WTC11 (cell line): ENCODE measurements at regions not wholly inside any gene's neighbourhood (a gene's known extent, or its start where the extent isn't known, plus 50 kb on each side); places are given as distances from the start of the nearest gene placed in this dataset.

Source experiments
- ATAC-seq: fragments of 200-7000 bp; cut with Tn5 transposase; 2 replicates; pipeline ENCODE4 v1.10.0; 2021; ENCODE audit warnings: mild to moderate bottlenecking, moderate library complexity
- CTCF ChIA-PET: fragments of 300-600 bp; sonication (Branson Sonifier 250); formaldehyde crosslinking; loops from one replicate; lab custom pipeline; 2021; ENCODE audit warnings: antibody characterized with exemption; lab: Charles Lee
- POLR2A ChIA-PET: fragments of 350-600 bp; sonication (Branson Sonifier 250); formaldehyde crosslinking; loops from one replicate; lab custom pipeline; 2021; ENCODE audit warnings: antibody characterized with exemption; lab: Charles Lee
- DNase-seq: peaks from one replicate; pipeline ENCODE4 v3.0.0; 2021; ENCODE audit warnings: low spot score
- H3K27ac Mint-ChIP-seq: 2 replicates; pipeline ENCODE4 v1.8.0; 2021; ENCODE audit warnings: mixed read lengths
- H3K27me3 Mint-ChIP-seq: 2 replicates; pipeline ENCODE4 v1.8.0; 2021; ENCODE audit warnings: low read depth, mild to moderate bottlenecking, moderate library complexity, mixed read lengths
- H3K36me3 Mint-ChIP-seq: 2 replicates; pipeline ENCODE4 v1.8.0; 2021; ENCODE audit warnings: mixed read lengths
- H3K4me1 Mint-ChIP-seq: 2 replicates; pipeline ENCODE4 v1.8.0; 2022; ENCODE audit warnings: mixed read lengths
- H3K4me3 Mint-ChIP-seq: 2 replicates; pipeline ENCODE4 v1.8.0; 2021; ENCODE audit warnings: mild to moderate bottlenecking, moderate library complexity, mixed read lengths
- H3K9me3 Mint-ChIP-seq: 2 replicates; pipeline ENCODE4 v1.8.0; 2021; ENCODE audit warnings: mixed read lengths
- E2F1 ChIP-seq: sonication (generic); formaldehyde crosslinking; IDR thresholded peaks from 2 replicates; pipeline ENCODE4 v1.8.0; 2022; ENCODE audit warnings: mild to moderate bottlenecking, missing genetic modification reagents
- ELF4 ChIP-seq: sonication (generic); formaldehyde crosslinking; IDR thresholded peaks from 2 replicates; pipeline ENCODE4 v1.8.1; 2022; ENCODE audit warnings: low read depth, mild to moderate bottlenecking, moderate library complexity, missing genetic modification reagents
- ERG ChIP-seq: fragments of 250-450 bp; sonication (Bioruptor Pico); IDR thresholded peaks from 2 replicates; pipeline ENCODE4 v1.8.0; 2021; ENCODE audit warnings: mild to moderate bottlenecking
- ESRRA ChIP-seq: sonication (generic); formaldehyde crosslinking; IDR thresholded peaks from 2 replicates; pipeline ENCODE4 v1.8.1; 2022; ENCODE audit warnings: mild to moderate bottlenecking, missing genetic modification reagents, borderline replicate concordance
- FOXJ3 ChIP-seq: sonication (generic); formaldehyde crosslinking; IDR thresholded peaks from 2 replicates; pipeline ENCODE4 v1.9.0; 2021; ENCODE audit warnings: missing genetic modification reagents, mild to moderate bottlenecking, borderline replicate concordance
- IRF2 ChIP-seq: sonication (generic); formaldehyde crosslinking; IDR thresholded peaks from 2 replicates; pipeline ENCODE4 v1.8.0; 2022; ENCODE audit warnings: low read depth, missing genetic modification reagents, borderline replicate concordance
- JAZF1 ChIP-seq: fragments of 250-450 bp; sonication (Bioruptor Pico); IDR thresholded peaks from 2 replicates; pipeline ENCODE4 v1.9.0; 2021; ENCODE audit warnings: moderate library complexity, mild to moderate bottlenecking, inconsistent platforms
- NFYB ChIP-seq: sonication (generic); formaldehyde crosslinking; conservative IDR thresholded peaks from 2 replicates; pipeline ENCODE4 v1.8.0; 2022; ENCODE audit warnings: low read depth, missing genetic modification reagents
- RELA ChIP-seq: sonication (generic); formaldehyde crosslinking; IDR thresholded peaks from 2 replicates; pipeline ENCODE4 v1.8.1; 2022; ENCODE audit warnings: missing genetic modification reagents, mild to moderate bottlenecking, borderline replicate concordance
- TEAD4 ChIP-seq: sonication (generic); formaldehyde crosslinking; IDR thresholded peaks from 2 replicates; pipeline ENCODE4 v1.8.0; 2022; ENCODE audit warnings: mild to moderate bottlenecking, missing genetic modification reagents
- TP53 ChIP-seq: sonication (generic); formaldehyde crosslinking; IDR thresholded peaks from 2 replicates; pipeline ENCODE4 v1.8.1; 2023; ENCODE audit warnings: mild to moderate bottlenecking, missing genetic modification reagents
- USF1 ChIP-seq: sonication (generic); formaldehyde crosslinking; IDR thresholded peaks from 2 replicates; pipeline ENCODE4 v1.8.0; 2022; ENCODE audit warnings: mild to moderate bottlenecking, missing genetic modification reagents
- ZNF281 ChIP-seq: sonication (generic); formaldehyde crosslinking; IDR thresholded peaks from 2 replicates; pipeline ENCODE4 v1.8.0; 2023; ENCODE audit warnings: mild to moderate bottlenecking, missing genetic modification reagents
- ZNF396 ChIP-seq: fragments of 250-450 bp; sonication (Bioruptor Pico); IDR thresholded peaks from 2 replicates; pipeline ENCODE4 v1.8.0; 2021; ENCODE audit warnings: mild to moderate bottlenecking, moderate library complexity, borderline replicate concordance
- ZNF423 ChIP-seq: fragments of 250-450 bp; sonication (Bioruptor Pico); IDR thresholded peaks from 2 replicates; pipeline ENCODE4 v2.1.2; 2022; ENCODE audit warnings: mild to moderate bottlenecking, moderate library complexity
- TF ChIP-seq, protein P1 (sequence below): fragments of 200-600 bp; IDR thresholded peaks from 2 replicates; pipeline ENCODE4 v1.8.0; 2022; ENCODE audit warnings: antibody characterized with exemption
- TF ChIP-seq, protein P2 (sequence below): sonication (generic); formaldehyde crosslinking; IDR thresholded peaks from 2 replicates; pipeline ENCODE4 v1.8.1; 2023; ENCODE audit warnings: mild to moderate bottlenecking, missing genetic modification reagents, moderate library complexity
- TF ChIP-seq, protein P3 (sequence below): sonication (generic); formaldehyde crosslinking; conservative IDR thresholded peaks from 2 replicates; pipeline ENCODE4 v1.8.1; 2022; ENCODE audit warnings: mild to moderate bottlenecking, missing genetic modification reagents
- TF ChIP-seq, protein P4 (sequence below): sonication (generic); formaldehyde crosslinking; IDR thresholded peaks from 2 replicates; pipeline ENCODE4 v1.8.0; 2022; ENCODE audit warnings: mild to moderate bottlenecking, missing genetic modification reagents

- TF ChIP-seq ZNF281 (CRISPR knock-in tag) (no peak), NFYB (CRISPR knock-in tag) (no peak), RELA (CRISPR knock-in tag) (no peak)
- TF ChIP-seq, protein P1, sequence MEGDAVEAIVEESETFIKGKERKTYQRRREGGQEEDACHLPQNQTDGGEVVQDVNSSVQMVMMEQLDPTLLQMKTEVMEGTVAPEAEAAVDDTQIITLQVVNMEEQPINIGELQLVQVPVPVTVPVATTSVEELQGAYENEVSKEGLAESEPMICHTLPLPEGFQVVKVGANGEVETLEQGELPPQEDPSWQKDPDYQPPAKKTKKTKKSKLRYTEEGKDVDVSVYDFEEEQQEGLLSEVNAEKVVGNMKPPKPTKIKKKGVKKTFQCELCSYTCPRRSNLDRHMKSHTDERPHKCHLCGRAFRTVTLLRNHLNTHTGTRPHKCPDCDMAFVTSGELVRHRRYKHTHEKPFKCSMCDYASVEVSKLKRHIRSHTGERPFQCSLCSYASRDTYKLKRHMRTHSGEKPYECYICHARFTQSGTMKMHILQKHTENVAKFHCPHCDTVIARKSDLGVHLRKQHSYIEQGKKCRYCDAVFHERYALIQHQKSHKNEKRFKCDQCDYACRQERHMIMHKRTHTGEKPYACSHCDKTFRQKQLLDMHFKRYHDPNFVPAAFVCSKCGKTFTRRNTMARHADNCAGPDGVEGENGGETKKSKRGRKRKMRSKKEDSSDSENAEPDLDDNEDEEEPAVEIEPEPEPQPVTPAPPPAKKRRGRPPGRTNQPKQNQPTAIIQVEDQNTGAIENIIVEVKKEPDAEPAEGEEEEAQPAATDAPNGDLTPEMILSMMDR: no peak
- TF ChIP-seq, protein P2, sequence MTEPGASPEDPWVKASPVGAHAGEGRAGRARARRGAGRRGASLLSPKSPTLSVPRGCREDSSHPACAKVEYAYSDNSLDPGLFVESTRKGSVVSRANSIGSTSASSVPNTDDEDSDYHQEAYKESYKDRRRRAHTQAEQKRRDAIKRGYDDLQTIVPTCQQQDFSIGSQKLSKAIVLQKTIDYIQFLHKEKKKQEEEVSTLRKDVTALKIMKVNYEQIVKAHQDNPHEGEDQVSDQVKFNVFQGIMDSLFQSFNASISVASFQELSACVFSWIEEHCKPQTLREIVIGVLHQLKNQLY: no peak
- TF ChIP-seq, all 79 proteins: peak for 0
Observed at GRCh38 chr1:8249838-8250237, 68.1 kb upstream of the SLC45A1 start (continued).

GRCh38 chr1:8247811-8248436 lies 70.0 kb upstream of the SLC45A1 start:
- TF ChIP-seq FOXJ3 (no peak), TEAD4 (CRISPR knock-in tag) (no peak), E2F1 (no peak), JAZF1 (no peak), ESRRA (CRISPR knock-in tag) (no peak), TP53 (CRISPR knock-in tag) (no peak), ERG (CRISPR knock-in tag) (no peak)
- Mint-ChIP-seq H3K4me3 (no peak overlapping the region), H3K9me3 (no peaks in the 10 kb centered on the region), H3K4me1 (peaks cover 12% of the 10 kb centered on the region), H3K36me3 (no peaks in the 10 kb centered on the region), H3K27me3 (no peaks in the 10 kb centered on the region), H3K27ac (no peak overlapping the region)
- no peak for ATAC-seq
- POLR2A ChIA-PET: interaction anchor here (0.7 kb wide), 1 partner anchor 196 kb away, joined by 3 read pairs; no protein-coding TSS in a partner anchor
- CTCF ChIA-PET: interaction anchor here (0.6 to 1.1 kb wide), 6 partner anchors 101 to 757 kb away, joined by 3 to 4 read pairs (median 3); no protein-coding TSS in a partner anchor
- DNase-seq: no peak

DNA sequence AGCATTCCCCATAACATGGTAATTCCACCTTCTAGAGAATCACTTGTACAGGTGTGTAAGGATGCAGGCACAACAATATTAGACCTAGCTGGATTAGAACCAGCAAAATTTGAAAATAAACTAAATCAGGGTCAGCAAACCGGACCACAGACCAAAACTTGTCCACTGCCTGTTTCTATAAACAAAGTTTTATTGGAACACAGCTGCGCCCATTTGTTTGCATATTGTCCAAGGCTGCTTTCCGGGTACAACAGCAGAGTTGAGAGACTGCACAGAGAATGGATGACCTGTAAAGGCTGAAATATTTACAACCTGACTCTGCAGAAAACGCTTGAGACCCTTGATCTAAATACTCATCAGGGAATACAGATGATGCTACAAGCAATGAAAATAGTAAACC lies 73.6 kb upstream of the SLC45A1 start:
- DNase-seq (no peak), ATAC-seq (no peak)
- H3K9me3 Mint-ChIP-seq: no peaks in the 10 kb centered on the region
- H3K4me1 Mint-ChIP-seq: peaks cover 9% of the 10 kb centered on the region
- no peak overlapping the region for H3K4me3 Mint-ChIP-seq
- ChIA-PET POLR2A (no interaction called here), CTCF (no interaction called here)
- no peaks in the 10 kb centered on the region for H3K27me3 Mint-ChIP-seq
- H3K36me3 Mint-ChIP-seq: no peaks in the 10 kb centered on the region
- no peak overlapping the region for H3K27ac Mint-ChIP-seq
- TF ChIP-seq, protein P3, sequence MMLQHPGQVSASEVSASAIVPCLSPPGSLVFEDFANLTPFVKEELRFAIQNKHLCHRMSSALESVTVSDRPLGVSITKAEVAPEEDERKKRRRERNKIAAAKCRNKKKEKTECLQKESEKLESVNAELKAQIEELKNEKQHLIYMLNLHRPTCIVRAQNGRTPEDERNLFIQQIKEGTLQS (CRISPR knock-in tag): no peak
- TF ChIP-seq, protein P2: no peak
- no peak for TF ChIP-seq ELF4 (CRISPR knock-in tag)
- no peak for TF ChIP-seq ZNF423 (CRISPR knock-in tag)
- TF ChIP-seq IRF2 (CRISPR knock-in tag): no peak
- TF ChIP-seq, protein P4, sequence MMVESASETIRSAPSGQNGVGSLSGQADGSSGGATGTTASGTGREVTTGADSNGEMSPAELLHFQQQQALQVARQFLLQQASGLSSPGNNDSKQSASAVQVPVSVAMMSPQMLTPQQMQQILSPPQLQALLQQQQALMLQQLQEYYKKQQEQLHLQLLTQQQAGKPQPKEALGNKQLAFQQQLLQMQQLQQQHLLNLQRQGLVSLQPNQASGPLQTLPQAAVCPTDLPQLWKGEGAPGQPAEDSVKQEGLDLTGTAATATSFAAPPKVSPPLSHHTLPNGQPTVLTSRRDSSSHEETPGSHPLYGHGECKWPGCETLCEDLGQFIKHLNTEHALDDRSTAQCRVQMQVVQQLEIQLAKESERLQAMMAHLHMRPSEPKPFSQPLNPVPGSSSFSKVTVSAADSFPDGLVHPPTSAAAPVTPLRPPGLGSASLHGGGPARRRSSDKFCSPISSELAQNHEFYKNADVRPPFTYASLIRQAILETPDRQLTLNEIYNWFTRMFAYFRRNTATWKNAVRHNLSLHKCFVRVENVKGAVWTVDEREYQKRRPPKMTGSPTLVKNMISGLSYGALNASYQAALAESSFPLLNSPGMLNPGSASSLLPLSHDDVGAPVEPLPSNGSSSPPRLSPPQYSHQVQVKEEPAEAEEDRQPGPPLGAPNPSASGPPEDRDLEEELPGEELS (CRISPR knock-in tag): no peak
- TF ChIP-seq USF1 (CRISPR knock-in tag): no peak
- TF ChIP-seq ZNF396 (CRISPR knock-in tag): no peak
